Small intestine (tissue), 7 donors: ENCODE measurements at regions not wholly inside any gene's neighbourhood (a gene's known extent, or its start where the extent isn't known, plus 50 kb on each side); places are given as distances from the start of the nearest gene placed in this dataset.

ENCODE experiments used
- DNase-seq, 2 donors: peaks; one replicate each; pipeline versions ENCODE4 v3.0.0 to v3.0.0-alpha.2; 2013
- FAIRE-seq: peaks from 2 replicates; lab custom pipeline; 2012; peaks lifted over from hg19 to GRCh38; lab: Jason Lieb, UNC
- H3K27ac ChIP-seq, 3 donors: one replicate each; pipeline ENCODE4 v1.5.1; 2013; ENCODE audit warnings: low read length in 2 of 3, mild to moderate bottlenecking in 2 of 3, control low read depth in 1 of 3, inconsistent platforms in 1 of 3, low read depth in 1 of 3, moderate library complexity in 1 of 3
- H3K27me3 ChIP-seq, 3 donors: one replicate each; pipeline ENCODE4 v1.6.1; 2013; ENCODE audit warnings: low read length in 3 of 3, inconsistent platforms in 1 of 3; ENCODE audit not compliant: control insufficient read depth in 3 of 3, insufficient read depth in 3 of 3
- H3K36me3 ChIP-seq, 3 donors: one replicate each; pipeline ENCODE4 v1.6.1; 2013; ENCODE audit warnings: low read length in 3 of 3, inconsistent platforms in 1 of 3, low read depth in 1 of 3, mild to moderate bottlenecking in 1 of 3, moderate library complexity in 1 of 3; ENCODE audit not compliant: control insufficient read depth in 3 of 3, insufficient read depth in 2 of 3
- H3K4me1 ChIP-seq, 3 donors: one replicate each; pipeline ENCODE4 v1.6.1; 2013; ENCODE audit warnings: low read length in 2 of 3, inconsistent platforms in 1 of 3, low read depth in 1 of 3, mild to moderate bottlenecking in 1 of 3, moderate library complexity in 1 of 3; ENCODE audit not compliant: control insufficient read depth in 3 of 3, insufficient read depth in 2 of 3
- H3K4me3 ChIP-seq, 3 donors: one replicate each; pipeline ENCODE4 v1.5.1; 2013; ENCODE audit warnings: low read length in 3 of 3, control low read depth in 1 of 3, inconsistent platforms in 1 of 3, low read depth in 1 of 3, mild to moderate bottlenecking in 1 of 3, moderate library complexity in 1 of 3
- H3K9me3 ChIP-seq, 2 donors: one replicate each; pipeline ENCODE4 v1.6.1; 2013; ENCODE audit warnings: low read depth in 1 of 2, low read length in 1 of 2; ENCODE audit not compliant: control insufficient read depth in 2 of 2, insufficient read depth in 1 of 2
- WGBS, 3 donors: extraction: QIAGEN DNeasy Blood & Tissue Kit; methylation state at CpG; one replicate each; pipeline ENCODE4 v1.1.7; 2013; 5-methylcytosine and 5-hydroxymethylcytosine counted together
- donor health status: healthy with polysubstance abuse.
- donor health status: control.
- donor health status: control.
- donor health status: Bipolar disorder and iron deficiency.
- donor health status: healthy.

DNA sequence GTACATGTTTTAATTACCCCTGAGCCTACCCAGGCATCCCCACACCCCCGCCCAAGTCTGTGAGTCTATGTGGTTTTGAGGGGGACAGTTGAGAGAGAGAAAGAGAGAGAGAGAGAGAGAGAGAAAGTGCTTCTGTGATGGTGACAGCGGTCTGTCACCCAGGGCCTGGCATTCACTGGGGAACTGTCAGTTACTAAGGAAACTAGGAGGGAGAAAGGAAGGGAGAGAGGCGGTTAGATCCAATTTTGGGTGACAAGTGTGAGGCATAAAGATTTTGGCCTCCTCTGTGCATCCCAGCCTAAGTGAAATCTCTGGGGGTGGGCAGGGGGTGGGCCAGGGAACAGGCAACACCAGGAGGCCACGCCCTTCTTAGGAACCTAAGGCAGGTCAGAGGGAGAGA is 498.3 kb downstream of the BUD13 start:
- DNase-seq: no peak
- WGBS, 3 donors: 73 to 82% (median 78%) methylated on average over 4 of the region's 4 CpGs
- Histone ChIP-seq H3K4me1 (peaks cover 0 to 2% (median 2%) of the 10 kb centered on the region in 3 donors), H3K27ac (no peak overlapping the region), H3K9me3 (no peaks in the 10 kb centered on the region), H3K36me3 (no peaks in the 10 kb centered on the region), H3K27me3 (peaks cover 0 to 11% (median 3%) of the 10 kb centered on the region in 3 donors), H3K4me3 (no peak overlapping the region)
- no peak for FAIRE-seq

DNA sequence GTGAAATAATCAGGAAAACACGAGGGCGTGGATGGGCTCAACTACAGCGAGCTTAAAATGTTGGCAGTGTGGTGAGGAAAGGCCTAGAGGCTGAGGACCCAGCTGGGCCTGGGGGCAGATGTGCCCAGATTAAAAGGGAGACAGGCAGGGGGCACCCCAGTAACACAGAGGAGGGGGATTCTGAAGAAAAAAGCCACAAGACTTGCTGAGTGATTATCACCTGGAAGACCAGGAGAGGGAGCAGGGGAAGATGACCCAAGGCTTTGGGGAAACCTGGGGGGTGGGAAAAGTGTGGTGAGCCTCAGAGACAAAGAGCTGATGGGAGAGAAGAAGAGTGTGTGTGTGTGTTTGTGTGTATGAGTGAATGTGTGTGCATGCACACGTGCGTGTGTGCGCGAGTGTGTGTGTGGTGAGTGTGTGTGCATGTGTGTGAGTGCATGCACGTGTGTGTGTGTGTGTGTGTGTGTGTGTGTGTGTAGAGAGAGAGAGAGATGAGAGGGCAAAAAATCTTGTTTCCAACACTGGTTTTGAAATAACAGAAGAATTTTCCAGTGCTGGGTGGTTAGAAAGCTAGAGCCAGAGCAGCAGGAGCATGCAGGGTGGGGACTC is 500.5 kb downstream of the BUD13 start:
- no peak for FAIRE-seq
- H3K27me3 ChIP-seq: peaks cover 0 to 14% (median 3%) of the 10 kb centered on the region in 3 donors
- H3K27ac ChIP-seq: no peak overlapping the region
- H3K9me3 ChIP-seq: no peaks in the 10 kb centered on the region
- H3K4me1 ChIP-seq: peaks cover 0 to 2% (median 0%) of the 10 kb centered on the region in 3 donors
- DNase-seq: no peak
- H3K4me3 ChIP-seq: no peak overlapping the region
- no peaks in the 10 kb centered on the region for H3K36me3 ChIP-seq
- WGBS, 3 donors: 64 to 71% (median 69%) methylated on average over 8 of the region's 8 CpGs

DNA sequence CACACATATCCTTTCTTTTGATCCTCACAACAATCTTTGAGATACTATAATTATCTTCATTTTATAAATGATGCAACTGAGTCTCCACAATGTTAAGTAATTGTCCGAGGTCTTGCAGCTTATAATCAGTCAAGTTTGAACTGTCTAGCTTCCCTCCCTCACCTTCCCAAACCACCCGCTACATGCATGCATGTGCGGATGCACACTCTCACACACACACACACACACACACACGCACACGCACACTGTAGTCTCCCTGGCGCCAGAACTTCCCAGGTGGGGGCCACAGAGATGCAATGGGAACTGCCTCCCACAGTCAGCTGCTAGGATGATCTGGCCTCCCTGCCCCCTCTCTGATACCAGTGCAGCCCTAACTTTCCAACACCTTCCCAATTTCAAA is 501.3 kb downstream of the BUD13 start:
- Histone ChIP-seq H3K36me3 (no peaks in the 10 kb centered on the region), H3K4me1 (peaks cover 0 to 1% (median 0%) of the 10 kb centered on the region in 3 donors), H3K4me3 (no peak overlapping the region), H3K9me3 (no peaks in the 10 kb centered on the region), H3K27ac (no peak overlapping the region), H3K27me3 (peaks cover 0 to 14% (median 3%) of the 10 kb centered on the region in 3 donors)
- no peak for DNase-seq
- WGBS, 3 donors: 81 to 87% (median 82%) methylated on average over 6 of the region's 6 CpGs
- no peak for FAIRE-seq

DNA sequence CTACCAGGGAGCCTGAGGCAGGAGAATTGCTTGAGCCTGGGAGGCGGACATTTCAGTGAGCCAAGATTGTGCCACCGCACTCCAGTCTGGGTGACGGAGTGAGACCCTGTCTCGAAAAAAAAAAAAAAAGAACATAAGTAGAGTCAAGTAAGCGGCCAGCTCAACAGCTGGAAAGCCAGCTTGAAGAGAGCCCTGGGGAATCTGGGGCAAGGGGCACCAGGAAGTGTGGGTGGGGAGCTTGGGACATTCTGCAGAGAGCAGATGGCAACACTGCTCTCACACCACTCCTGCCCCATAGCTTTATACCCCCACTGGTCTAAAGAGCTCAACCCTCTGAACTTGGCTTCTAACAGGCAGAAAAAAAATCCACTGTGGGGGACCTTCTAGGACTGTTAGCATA is 505.6 kb downstream of the BUD13 start:
- Histone ChIP-seq H3K27me3 (peaks cover 0 to 21% (median 0%) of the 10 kb centered on the region in 3 donors), H3K36me3 (no peaks in the 10 kb centered on the region), H3K9me3 (no peaks in the 10 kb centered on the region), H3K4me3 (no peak overlapping the region), H3K4me1 (no peaks in the 10 kb centered on the region), H3K27ac (no peak overlapping the region)
- no peak for DNase-seq
- 71 to 100% (median 90%) methylated on average over 2 to 5 of the region's 5 CpGs for WGBS, 3 donors
- no peak for FAIRE-seq

DNA sequence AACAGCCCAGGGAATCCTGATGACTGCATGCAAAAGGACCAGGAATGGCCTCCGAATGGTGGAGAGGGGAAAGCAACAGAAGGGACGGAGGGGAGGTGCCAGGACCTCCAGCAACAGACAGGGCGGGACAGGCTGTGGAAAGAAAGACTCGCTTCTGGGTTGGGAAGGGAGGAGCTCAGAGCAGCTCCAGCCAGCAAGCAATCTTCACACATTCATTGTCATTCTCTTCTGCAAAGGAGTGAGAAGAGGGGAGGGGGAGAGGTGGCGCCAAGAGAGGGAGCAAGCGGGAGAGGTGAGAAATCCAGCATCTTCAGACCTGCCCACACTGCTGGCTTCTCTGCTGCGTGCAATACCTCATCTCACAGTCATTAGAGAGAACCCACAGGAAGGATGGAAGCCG is 509.0 kb downstream of the BUD13 start:
- H3K9me3 ChIP-seq: no peaks in the 10 kb centered on the region
- H3K4me3 ChIP-seq: no peak overlapping the region
- no peaks in the 10 kb centered on the region for H3K4me1 ChIP-seq
- 58 to 84% (median 76%) methylated on average over 8 of the region's 8 CpGs for WGBS, 3 donors
- no peak overlapping the region for H3K27ac ChIP-seq
- FAIRE-seq: no peak
- peaks cover 0 to 20% (median 0%) of the 10 kb centered on the region in 3 donors for H3K27me3 ChIP-seq
- DNase-seq: no peak
- no peaks in the 10 kb centered on the region for H3K36me3 ChIP-seq

DNA sequence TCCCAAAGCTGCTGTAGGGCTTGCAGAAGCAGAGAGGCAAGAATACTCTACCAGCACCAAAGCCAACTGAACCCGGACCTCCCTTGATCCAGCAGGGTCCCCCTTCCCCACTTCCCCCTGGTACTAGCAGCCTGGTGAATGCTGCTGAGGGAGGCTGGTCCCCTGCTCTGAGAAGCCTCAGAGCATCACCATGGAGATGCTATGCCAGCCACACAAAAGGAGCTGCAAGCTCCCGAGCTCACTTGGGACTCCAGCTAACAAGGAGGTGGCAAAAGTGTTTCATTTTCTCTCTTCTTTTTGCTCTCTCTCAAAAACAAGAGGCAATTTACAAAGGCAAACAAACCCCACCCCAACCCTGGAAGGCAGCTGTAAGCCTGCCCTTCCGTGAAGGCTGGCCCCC is 509.8 kb downstream of the BUD13 start:
- H3K27me3 ChIP-seq: peaks cover 0 to 20% (median 0%) of the 10 kb centered on the region in 3 donors
- H3K4me1 ChIP-seq: no peaks in the 10 kb centered on the region
- DNase-seq (no peak), FAIRE-seq (no peak)
- no peak overlapping the region for H3K27ac ChIP-seq
- no peaks in the 10 kb centered on the region for H3K36me3 ChIP-seq
- H3K9me3 ChIP-seq: no peaks in the 10 kb centered on the region
- H3K4me3 ChIP-seq: no peak overlapping the region
- WGBS, 3 donors: 30 to 49% (median 31%) methylated on average over 3 of the region's 3 CpGs

DNA sequence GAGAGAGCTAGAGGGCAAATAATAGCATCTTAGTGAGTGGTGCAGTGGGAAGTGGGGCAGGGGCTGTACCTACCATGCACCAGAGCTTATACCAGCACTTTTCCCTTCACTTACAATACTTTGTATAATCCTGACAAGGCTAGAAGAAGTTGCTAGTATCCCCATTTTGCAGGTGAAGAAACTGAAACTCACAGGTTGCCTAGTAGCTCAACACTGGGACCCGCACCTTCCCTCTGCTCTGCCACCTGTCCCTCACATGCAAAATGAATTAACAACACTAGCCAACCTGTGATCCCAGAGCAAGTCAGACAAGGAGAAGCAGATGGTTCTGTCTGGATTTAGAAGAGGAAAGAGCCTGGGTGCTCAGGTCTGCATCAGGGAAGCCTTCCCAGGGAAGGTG is 510.4 kb downstream of the BUD13 start:
- 83 to 92% (median 89%) methylated on average over 1 of the region's 1 CpG for WGBS, 3 donors

DNA sequence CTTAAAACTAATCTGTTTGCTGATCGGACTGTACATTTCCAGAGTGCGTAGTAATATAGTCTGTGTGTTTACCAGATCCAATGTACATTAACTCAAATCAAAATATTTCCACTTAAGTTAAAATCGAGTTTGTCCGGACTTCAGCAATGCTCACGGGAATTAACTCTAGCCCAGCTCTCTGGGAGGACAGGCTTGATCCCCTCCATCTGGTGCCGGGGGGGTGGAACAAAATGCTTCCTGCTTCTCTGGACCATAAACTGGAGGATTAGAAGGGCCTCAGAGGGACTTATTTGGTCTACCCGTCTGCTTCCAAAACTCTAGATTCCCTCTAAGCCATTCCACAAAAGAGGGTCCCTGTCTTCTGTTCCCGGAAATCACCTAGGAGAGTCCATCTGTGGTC is 511.2 kb downstream of the BUD13 start:
- no peak for FAIRE-seq
- no peaks in the 10 kb centered on the region for H3K36me3 ChIP-seq
- DNase-seq: no peak

More for the DNA sequence above, 510.4 kb downstream of the BUD13 start:
- Histone ChIP-seq H3K4me1 (no peaks in the 10 kb centered on the region), H3K9me3 (no peaks in the 10 kb centered on the region), H3K27ac (no peak overlapping the region), H3K27me3 (peaks cover 0 to 20% (median 0%) of the 10 kb centered on the region in 3 donors), H3K4me3 (no peak overlapping the region), H3K36me3 (no peaks in the 10 kb centered on the region)
- FAIRE-seq (no peak), DNase-seq (no peak)

DNA sequence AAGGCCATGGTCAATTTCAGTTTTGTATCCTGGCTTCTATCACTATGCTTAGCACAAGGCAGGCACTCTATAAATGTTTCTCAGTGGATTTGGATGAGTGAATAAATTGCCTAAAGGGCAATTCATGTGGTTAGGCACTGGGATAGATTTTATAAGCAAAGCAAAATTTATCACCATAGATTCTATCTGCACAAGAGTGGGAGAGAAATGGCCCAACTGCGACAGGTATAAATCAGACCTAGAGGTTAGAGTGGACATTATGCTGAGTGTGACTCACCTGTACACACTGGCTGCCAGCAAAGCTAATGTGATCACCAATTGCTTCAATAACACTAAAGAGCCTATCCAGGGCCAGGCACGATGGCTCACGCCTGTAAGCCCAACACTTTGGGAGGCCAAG is 514.0 kb downstream of the BUD13 start:
- H3K27me3 ChIP-seq: peaks cover 0 to 18% (median 0%) of the 10 kb centered on the region in 3 donors
- FAIRE-seq (no peak), DNase-seq (no peak)
- no peaks in the 10 kb centered on the region for H3K36me3 ChIP-seq
- no peak overlapping the region for H3K4me3 ChIP-seq
- H3K4me1 ChIP-seq: no peaks in the 10 kb centered on the region
- H3K27ac ChIP-seq: no peak overlapping the region
- 87 to 94% (median 90%) methylated on average over 3 of the region's 3 CpGs for WGBS, 3 donors
- H3K9me3 ChIP-seq: no peaks in the 10 kb centered on the region

More for the DNA sequence above, 511.2 kb downstream of the BUD13 start:
- no peaks in the 10 kb centered on the region for H3K4me1 ChIP-seq
- peaks cover 0 to 20% (median 0%) of the 10 kb centered on the region in 3 donors for H3K27me3 ChIP-seq
- no peak overlapping the region for H3K27ac ChIP-seq
- no peak overlapping the region for H3K4me3 ChIP-seq
- WGBS, 3 donors: 66 to 86% (median 80%) methylated on average over 8 of the region's 8 CpGs
- no peaks in the 10 kb centered on the region for H3K9me3 ChIP-seq
